LNCaP clone FGC (cell line): ENCODE measurements at regions not wholly inside any gene's neighbourhood (a gene's known extent, or its start where the extent isn't known, plus 50 kb on each side); places are given as distances from the start of the nearest gene placed in this dataset.
A peak's percentile ranks its signal among the peaks of the same experiment; 100 is the strongest.
"Not testable (repeated sequence)": the region's sequence is repeated elsewhere in the genome, so short reads cannot be mapped to it uniquely, and the experiment has no call there.

Source experiments
- DNase-seq: peaks from one replicate; pipeline ENCODE4 v3.0.0-alpha.2; 2011; ENCODE audit warnings: low read depth
- H3K4me3 ChIP-seq: 2 replicates; pipeline ENCODE4 v1.5.1; 2011; ENCODE audit warnings: mild to moderate bottlenecking, low read depth, low read length, control low read depth
- TF ChIP-seq, protein P1 (sequence below): IDR thresholded peaks from 2 replicates; pipeline ENCODE4 v1.5.1; 2012; ENCODE audit warnings: mild to moderate bottlenecking; ENCODE audit not compliant: control insufficient read depth, insufficient read depth; ENCODE audit errors: extremely low read depth

DNA sequence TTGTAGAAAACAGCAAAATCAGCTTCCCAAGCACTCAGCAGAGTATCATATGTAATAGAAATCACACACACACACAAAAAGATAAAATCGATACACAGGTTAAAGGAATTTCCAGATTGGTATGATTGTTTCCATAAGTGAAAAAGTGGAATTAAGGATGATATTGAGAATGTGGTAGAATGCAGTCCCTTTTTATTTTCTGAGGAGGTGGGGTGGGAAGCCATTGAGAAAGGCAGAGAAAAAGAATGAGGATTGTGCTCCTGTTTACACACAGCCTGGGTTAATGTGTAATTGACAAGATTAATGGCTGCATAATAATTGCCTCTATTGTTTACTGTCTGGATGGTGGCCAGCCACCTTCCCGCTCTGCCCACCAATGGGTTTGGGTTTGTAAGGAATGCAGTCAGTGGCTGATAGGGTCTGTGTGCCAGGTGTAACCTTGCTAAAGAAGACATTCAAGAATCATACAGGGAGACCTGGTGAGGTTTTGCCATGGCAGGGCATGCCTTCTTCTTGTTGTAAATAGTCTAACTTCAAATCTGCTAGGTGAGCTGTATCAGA lies 177.2 kb upstream of the MAP3K1 start:
- TF ChIP-seq, protein P1, sequence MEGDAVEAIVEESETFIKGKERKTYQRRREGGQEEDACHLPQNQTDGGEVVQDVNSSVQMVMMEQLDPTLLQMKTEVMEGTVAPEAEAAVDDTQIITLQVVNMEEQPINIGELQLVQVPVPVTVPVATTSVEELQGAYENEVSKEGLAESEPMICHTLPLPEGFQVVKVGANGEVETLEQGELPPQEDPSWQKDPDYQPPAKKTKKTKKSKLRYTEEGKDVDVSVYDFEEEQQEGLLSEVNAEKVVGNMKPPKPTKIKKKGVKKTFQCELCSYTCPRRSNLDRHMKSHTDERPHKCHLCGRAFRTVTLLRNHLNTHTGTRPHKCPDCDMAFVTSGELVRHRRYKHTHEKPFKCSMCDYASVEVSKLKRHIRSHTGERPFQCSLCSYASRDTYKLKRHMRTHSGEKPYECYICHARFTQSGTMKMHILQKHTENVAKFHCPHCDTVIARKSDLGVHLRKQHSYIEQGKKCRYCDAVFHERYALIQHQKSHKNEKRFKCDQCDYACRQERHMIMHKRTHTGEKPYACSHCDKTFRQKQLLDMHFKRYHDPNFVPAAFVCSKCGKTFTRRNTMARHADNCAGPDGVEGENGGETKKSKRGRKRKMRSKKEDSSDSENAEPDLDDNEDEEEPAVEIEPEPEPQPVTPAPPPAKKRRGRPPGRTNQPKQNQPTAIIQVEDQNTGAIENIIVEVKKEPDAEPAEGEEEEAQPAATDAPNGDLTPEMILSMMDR, result no peak
- no peak overlapping the region for H3K4me3 ChIP-seq
- peak; percentile 33 for DNase-seq

DNA sequence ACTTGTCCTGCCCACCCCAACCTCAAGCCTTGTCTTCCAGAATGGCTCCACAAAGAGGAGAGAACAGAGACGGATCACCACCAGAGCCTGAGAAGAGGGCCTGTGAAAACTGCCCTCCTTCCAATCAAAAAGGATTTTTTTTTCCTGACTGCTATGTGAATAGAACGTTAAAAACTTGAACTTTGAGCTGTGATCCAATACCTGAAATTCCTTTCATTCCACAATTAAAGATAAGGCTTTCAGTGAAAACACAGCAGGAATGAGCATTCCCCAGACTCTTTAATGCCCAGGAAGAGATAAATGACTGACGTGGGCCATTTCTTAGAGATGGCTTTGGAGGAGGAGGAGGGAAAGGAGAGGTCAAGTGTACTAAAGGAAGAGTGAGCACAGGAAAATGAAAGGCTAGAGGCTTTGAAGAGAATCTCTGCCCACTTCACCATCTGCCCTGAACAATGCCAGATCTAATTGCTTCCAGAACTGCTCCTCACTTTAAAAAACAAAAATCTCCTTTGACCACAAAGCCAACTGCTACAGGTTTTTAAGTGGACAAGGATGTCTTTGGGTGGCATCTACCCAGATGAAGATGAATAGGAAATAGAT lies 177.9 kb upstream of the MAP3K1 start:
- DNase-seq, result no peak
- TF ChIP-seq, protein P1, result no peak
- H3K4me3 ChIP-seq, result no peak overlapping the region

DNA sequence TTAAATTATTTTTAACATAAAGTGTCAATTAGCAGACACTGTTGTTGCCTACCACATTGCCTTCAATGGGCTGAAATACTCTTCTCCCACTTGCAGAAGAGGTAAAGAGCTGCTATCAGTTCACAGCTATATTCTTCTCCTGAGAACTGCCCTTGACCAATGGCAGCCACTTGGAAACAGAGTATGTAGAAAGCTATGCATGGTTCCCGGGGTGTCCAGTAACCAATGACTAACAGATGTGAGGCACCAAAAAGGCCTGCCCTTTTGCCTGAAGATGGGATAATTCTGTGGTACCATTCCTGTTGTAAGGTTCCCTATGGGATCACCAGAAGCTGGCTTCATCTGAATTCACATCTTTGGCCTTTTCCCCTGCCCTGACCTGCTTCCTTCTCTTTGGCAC lies 181.4 kb upstream of the MAP3K1 start:
- no peak for DNase-seq
- H3K4me3 ChIP-seq, result no peak overlapping the region
- TF ChIP-seq, protein P1, result no peak

DNA sequence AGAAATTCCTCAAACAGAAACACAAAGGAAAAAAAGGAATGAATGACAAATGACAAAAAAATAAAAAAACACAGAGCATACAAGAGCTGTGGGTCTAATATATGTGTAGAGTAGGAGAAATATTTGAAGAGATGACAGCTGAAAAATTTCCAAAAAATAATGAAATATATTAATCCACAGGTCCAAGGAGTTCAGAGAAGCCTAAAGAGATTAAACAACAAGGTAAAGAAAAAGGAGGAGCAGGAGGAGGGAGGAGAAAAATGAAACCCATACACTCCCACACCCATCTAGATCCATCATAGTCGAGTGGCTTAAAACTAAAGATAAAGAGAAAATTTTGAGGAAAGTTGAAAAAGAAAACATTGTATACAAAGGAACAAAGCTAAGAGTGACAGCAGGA lies 182.4 kb upstream of the MAP3K1 start:
- no peak overlapping the region for H3K4me3 ChIP-seq
- DNase-seq, result no peak
- TF ChIP-seq, protein P1, result no peak

DNA sequence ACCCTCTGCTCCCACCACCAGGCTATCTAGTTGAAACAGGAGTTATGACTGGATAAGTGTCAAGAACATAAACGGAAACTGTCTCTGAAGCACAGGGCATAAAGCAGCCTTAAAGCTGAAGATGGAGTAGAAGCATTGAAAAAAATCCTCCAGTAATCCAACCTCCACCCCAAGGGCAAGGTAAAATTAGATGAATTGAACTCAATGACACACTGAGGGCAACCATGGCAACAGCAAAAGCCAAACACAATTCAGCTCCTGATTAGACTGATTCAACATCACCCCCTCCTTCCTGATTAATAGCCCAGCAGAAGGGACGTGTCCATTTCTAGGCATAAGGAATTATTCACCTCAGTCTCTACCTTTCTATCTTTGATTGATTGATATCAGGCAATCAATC lies 183.2 kb upstream of the MAP3K1 start:
- no peak overlapping the region for H3K4me3 ChIP-seq
- DNase-seq, result no peak

DNA sequence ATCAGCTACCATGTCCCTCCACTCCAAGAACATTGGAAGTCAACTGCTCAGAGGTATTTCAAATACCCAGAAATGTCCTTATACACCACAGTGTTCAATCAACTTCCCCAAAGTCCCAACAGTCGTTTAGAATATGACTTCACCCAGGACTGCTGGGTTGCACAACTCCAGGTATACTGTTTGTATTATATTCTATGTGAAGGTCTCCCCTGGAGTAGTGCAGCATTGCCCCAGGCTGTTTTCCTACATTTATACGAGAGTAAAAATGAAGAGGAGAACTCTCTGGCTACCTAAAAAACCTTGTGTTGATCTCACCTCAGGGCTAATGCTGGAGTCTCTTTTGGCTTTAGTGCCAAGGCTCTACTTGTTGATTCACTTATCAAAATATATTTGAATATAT lies 183.6 kb upstream of the MAP3K1 start:
- no peak for DNase-seq
- TF ChIP-seq, protein P1, result no peak
- no peak overlapping the region for H3K4me3 ChIP-seq

More for the DNA sequence above, 183.2 kb upstream of the MAP3K1 start:
- TF ChIP-seq, protein P1, result no peak

DNA sequence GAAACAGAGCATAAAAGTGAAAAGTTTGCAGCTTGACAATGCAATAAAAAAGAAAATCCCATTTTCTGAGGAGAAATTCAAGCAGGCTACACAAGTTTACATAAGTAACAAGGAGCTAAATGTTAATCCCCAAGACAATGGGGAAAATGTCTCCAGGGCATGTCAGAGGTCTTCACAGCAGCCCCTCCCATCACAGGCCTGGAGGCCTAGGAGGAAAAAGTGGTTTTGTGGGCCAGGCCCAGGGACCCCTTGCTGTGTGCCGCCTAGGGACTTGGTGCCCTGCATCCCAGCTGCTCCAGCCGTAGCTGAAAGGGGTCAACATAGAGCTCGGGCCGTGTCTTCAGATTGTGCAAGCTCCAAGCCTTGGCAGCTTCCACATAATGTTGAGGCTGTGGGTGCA lies 186.7 kb upstream of the MAP3K1 start:
- H3K4me3 ChIP-seq, DNase-seq: not testable (repeated sequence)
